SK-N-SH treated with all-trans-retinoic acid at 6 μM for 48 hours (cell line): ENCODE measurements at regions not wholly inside any gene's neighbourhood (a gene's known extent, or its start where the extent isn't known, plus 50 kb on each side); places are given as distances from the start of the nearest gene placed in this dataset.

Experiments
- ARNTL ChIP-seq: fragments of 450-650 bp; formaldehyde crosslinking; IDR thresholded peaks from 2 replicates; pipeline ENCODE4 v1.5.0; 2020; ENCODE audit warnings: low read depth, mild to moderate bottlenecking, moderate library complexity, borderline replicate concordance
- ZNF70 ChIP-seq: fragments of 450-650 bp; formaldehyde crosslinking; IDR thresholded peaks from 2 replicates; pipeline ENCODE4 v1.5.0; 2020; ENCODE audit warnings: mild to moderate bottlenecking, moderate library complexity
- ZNF8 ChIP-seq: fragments of 450-650 bp; formaldehyde crosslinking; IDR thresholded peaks from 2 replicates; pipeline ENCODE4 v1.5.0; 2020; ENCODE audit warnings: mild to moderate bottlenecking, moderate library complexity
- TF ChIP-seq, protein P1 (sequence below): fragments of 250-450 bp; sonication (Bioruptor Pico); IDR thresholded peaks from 2 replicates; pipeline ENCODE4 v1.8.0; 2020; ENCODE audit warnings: mild to moderate bottlenecking, moderate library complexity, borderline replicate concordance
- TF ChIP-seq, protein P2 (sequence below): fragments of 250-450 bp; sonication (Bioruptor Pico); IDR thresholded peaks from 2 replicates; pipeline ENCODE4 v1.5.1; 2020; ENCODE audit warnings: low read depth, mild to moderate bottlenecking, moderate library complexity

DNA sequence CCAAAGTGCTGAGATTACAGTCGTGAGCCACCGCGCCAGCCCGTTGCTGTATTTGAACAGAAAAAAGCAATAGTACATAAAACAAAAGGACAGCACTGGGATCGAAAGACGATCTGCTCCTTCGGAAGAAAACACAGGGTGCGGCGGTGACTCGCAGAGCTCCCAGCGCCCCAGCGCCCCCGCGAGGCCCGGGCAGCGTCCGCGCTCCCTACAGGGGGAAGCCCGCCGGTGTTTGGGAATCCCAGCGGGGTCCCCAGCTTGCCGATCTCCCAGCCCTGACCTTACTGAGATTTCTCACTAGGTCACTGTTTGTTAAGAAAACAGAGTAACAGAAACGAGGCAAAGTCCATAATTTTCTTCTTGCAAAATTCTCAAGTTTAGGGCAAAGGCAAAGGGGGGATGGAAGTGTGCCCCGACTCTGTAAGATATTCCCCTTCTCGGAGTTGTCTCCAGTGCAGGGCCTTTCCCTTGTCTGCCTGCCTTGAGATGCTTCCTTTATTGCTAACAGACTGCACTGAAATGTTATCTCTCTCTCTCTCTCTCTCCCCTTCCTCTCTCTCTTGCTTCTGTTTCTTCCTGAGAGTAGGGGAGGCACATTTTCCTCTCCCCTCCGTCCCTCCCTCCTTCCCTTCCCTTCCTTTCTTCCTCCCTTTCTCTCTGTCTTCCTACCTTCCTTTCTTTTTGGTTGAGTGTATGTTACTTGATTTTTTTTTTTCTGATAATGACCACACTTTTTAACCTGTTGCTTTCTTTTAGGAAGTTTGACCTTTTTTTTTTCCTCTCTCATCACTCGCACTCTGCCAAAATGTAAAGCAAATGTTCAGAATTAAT, 91.9 kb downstream of the TMEM30B start:
- TF ChIP-seq ARNTL (CRISPR knock-in tag) (no peak), ZNF70 (CRISPR knock-in tag) (no peak), ZNF8 (CRISPR knock-in tag) (no peak)
- TF ChIP-seq, protein P1, sequence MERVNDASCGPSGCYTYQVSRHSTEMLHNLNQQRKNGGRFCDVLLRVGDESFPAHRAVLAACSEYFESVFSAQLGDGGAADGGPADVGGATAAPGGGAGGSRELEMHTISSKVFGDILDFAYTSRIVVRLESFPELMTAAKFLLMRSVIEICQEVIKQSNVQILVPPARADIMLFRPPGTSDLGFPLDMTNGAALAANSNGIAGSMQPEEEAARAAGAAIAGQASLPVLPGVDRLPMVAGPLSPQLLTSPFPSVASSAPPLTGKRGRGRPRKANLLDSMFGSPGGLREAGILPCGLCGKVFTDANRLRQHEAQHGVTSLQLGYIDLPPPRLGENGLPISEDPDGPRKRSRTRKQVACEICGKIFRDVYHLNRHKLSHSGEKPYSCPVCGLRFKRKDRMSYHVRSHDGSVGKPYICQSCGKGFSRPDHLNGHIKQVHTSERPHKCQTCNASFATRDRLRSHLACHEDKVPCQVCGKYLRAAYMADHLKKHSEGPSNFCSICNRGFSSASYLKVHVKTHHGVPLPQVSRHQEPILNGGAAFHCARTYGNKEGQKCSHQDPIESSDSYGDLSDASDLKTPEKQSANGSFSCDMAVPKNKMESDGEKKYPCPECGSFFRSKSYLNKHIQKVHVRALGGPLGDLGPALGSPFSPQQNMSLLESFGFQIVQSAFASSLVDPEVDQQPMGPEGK (CRISPR knock-in tag), result no peak
- TF ChIP-seq, protein P2, sequence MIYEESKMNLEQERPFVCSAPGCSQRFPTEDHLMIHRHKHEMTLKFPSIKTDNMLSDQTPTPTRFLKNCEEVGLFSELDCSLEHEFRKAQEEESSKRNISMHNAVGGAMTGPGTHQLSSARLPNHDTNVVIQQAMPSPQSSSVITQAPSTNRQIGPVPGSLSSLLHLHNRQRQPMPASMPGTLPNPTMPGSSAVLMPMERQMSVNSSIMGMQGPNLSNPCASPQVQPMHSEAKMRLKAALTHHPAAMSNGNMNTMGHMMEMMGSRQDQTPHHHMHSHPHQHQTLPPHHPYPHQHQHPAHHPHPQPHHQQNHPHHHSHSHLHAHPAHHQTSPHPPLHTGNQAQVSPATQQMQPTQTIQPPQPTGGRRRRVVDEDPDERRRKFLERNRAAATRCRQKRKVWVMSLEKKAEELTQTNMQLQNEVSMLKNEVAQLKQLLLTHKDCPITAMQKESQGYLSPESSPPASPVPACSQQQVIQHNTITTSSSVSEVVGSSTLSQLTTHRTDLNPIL (CRISPR knock-in tag), result no peak
